ENCODE measurements at regions not wholly inside any gene's neighbourhood (a gene's known extent, or its start where the extent isn't known, plus 50 kb on each side); places are given as distances from the start of the nearest gene placed in this dataset.
A peak's percentile ranks its signal among the peaks of the same experiment; 100 is the strongest.
"Not testable (repeated sequence)": the region's sequence is repeated elsewhere in the genome, so short reads cannot be mapped to it uniquely, and the experiment has no call there.

DNA sequence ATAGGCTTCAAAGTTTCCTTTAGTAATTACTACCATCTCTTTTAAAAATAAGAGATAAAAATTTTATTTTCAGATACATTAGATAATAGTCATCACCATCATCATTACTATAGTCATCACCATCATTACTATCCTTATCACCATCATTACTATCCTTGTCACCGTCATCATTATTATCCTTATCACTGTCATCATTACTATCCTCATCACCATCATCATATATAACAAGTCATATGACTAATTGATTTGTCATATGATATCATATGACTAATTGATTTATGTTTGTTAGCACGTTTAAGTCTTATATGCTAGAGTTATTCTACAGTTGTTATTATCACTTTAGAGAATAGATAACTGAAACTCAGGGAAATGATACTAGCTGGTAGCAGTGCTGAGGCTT is 382.1 kb upstream of the CDH18 start:
- no peak for DNase-seq (ENCODE audit: low read depth)
- no peak overlapping the region for H3K4me3 ChIP-seq (ENCODE audit: low read depth, low read length)

- DNase-seq (ENCODE audit: low read depth) = no peak
- no peak overlapping the region for H3K4me3 ChIP-seq (ENCODE audit: low read depth, low read length)
These were observed 381.5 kb upstream of the CDH18 start for GRCh38 chr5:20369518-20369885.

- H3K4me3 ChIP-seq (ENCODE audit: low read depth, low read length) = no peak overlapping the region
- no peak for DNase-seq (ENCODE audit: low read depth)
These were observed 380.8 kb upstream of the CDH18 start for GRCh38 chr5:20368571-20369517.

GRCh38 chr5:20367178-20367577 is 379.2 kb upstream of the CDH18 start:
- no peak overlapping the region for H3K4me3 ChIP-seq (ENCODE audit: low read depth, low read length)
- no peak for DNase-seq (ENCODE audit: low read depth)

- no peak overlapping the region for H3K4me3 ChIP-seq (ENCODE audit: low read depth, low read length)
- DNase-seq (ENCODE audit: low read depth) = no peak
These were observed 372.3 kb upstream of the CDH18 start for GRCh38 chr5:20360263-20360662.

DNA sequence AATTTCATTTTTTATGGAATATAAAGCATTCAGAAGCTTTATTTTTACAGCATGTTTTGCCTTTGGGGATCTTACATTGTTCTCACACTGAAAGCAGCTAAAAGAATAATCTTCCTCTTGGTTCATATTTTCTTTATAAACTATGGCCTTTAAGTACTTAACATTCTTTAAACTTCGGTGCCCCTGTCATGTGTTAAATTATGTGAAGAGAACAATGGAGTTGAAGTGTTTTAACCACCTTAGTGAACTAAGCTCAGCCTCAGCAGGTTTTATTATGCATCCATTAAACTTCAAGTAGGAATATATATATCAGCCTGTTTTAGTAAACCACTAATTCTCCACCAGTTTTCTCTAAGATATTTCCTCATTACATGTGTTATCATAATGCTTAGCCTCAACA is 371.4 kb upstream of the CDH18 start:
- no peak for DNase-seq (ENCODE audit: low read depth)

GRCh38 chr5:20353499-20353898 is 365.5 kb upstream of the CDH18 start:
- no peak for DNase-seq (ENCODE audit: low read depth)
- no peak overlapping the region for H3K4me3 ChIP-seq (ENCODE audit: low read depth, low read length)

More for the DNA sequence above, 371.4 kb upstream of the CDH18 start:
- H3K4me3 ChIP-seq (ENCODE audit: low read depth, low read length) = no peak overlapping the region

- no peak overlapping the region for H3K4me3 ChIP-seq (ENCODE audit: low read depth, low read length)
- DNase-seq (ENCODE audit: low read depth) = no peak
These were observed 363.8 kb upstream of the CDH18 start for GRCh38 chr5:20351849-20352248.

DNA sequence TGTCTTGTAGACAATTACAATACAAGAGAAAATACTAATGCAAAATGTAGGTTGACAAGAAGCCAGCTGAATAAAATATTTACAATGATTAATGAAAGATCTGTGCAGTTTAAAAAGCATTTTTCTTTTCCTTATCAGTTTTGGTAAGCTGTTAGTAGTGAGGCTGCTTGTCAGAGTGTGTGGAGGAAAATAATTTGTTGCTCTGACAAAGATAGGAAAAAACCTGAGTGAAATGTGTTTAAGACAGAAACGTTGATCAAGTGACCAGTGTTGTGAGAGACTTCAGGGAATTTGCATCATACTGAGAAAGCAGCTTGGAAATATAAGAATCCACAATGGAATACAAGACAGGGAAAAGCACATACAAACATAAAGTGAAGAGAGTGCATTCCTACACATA is 360.3 kb upstream of the CDH18 start:
- DNase-seq (ENCODE audit: low read depth) = no peak
- H3K4me3 ChIP-seq (ENCODE audit: low read depth, low read length) = no peak overlapping the region

DNA sequence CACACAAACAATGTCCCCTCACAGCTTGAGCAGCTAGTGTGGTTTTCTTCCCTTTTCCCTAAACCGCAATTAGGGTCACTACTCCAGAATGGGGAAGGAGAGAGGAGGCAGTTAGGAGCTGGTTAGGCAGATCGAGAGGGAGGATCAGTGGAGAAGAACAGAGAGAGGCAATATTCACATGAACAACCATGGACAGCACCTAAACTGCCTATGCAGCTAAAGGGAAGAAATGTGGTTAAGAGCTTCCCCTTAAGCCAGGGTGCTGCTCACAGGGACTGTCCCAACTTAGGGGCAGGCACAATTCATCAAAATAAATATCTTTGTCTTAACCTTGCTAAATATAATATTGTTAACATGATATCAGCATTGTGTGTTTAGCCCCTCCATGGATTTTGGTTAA is 359.3 kb upstream of the CDH18 start:
- no peak for DNase-seq (ENCODE audit: low read depth)

DNA sequence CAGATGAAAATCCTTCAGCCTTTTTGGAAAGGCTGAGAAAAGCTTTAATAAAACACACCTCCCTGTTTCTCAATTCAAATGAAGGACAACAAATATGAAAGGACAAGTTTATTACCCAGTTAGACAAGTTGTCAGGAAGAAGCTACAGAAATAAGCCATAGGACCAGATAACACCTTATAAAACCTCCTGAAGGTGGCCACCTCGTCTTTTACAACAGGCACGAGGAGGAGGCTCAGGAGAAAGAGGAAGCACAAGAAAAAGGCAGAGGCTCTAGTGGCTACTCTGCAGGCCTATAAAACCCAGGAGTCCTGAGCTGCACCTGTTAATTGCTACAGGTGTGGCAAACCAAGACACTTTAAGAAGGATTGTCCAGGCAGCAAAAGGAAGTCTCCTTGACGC is 352.1 kb upstream of the CDH18 start:
- DNase-seq (ENCODE audit: low read depth) = no peak
- H3K4me3 ChIP-seq (ENCODE audit: low read depth, low read length) = no peak overlapping the region

More for the DNA sequence above, 359.3 kb upstream of the CDH18 start:
- no peak overlapping the region for H3K4me3 ChIP-seq (ENCODE audit: low read depth, low read length)

DNA sequence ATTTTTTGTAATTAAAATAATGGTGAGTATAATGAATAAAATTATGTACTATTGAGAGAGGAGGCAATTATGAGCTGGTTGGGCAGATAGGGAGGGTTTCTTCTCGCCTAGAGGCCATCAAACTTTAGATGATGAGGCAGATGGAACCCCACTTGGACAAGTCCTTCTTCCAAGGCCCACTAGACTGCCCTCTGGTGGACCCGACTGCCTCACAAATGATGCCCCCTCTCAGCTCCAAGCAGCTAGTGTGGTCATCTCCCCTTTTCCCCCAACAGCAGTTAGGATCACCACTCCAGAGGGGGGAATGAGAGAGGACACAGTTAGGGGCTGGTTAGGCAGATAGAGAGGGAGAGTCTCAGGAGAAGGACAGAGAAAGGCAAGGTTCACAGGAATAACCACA is 348.0 kb upstream of the CDH18 start:
- DNase-seq (ENCODE audit: low read depth) = no peak
- H3K4me3 ChIP-seq (ENCODE audit: low read depth, low read length) = no peak overlapping the region

DNA sequence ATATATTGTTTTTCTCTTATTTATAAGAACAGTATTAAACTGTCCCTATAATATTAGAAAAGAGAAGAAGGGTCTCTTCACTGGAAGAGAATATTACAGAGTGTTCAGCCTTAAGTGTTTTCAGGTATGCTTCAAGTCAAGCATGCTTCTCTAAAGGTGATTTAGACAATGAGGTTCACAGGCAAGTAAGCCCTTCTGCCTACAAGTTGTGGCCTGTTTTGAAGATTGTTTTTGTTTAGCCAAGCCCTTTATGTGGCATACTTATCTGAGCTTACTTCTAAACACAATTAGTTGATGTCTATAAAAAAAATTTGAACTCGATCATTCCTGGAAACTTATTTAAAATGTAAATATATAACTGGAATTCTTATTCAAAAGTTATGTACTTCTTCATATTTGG is 343.8 kb upstream of the CDH18 start:
- no peak for DNase-seq (ENCODE audit: low read depth)
- H3K4me3 ChIP-seq (ENCODE audit: low read depth, low read length) = no peak overlapping the region

GRCh38 chr5:20323323-20323722 is 335.3 kb upstream of the CDH18 start:
- no peak overlapping the region for H3K4me3 ChIP-seq (ENCODE audit: low read depth, low read length)
- DNase-seq (ENCODE audit: low read depth) = no peak

- H3K4me3 ChIP-seq (ENCODE audit: low read depth, low read length) = no peak overlapping the region
- DNase-seq (ENCODE audit: low read depth) = no peak
These were observed 319.4 kb upstream of the CDH18 start for GRCh38 chr5:20307391-20307790.

DNA sequence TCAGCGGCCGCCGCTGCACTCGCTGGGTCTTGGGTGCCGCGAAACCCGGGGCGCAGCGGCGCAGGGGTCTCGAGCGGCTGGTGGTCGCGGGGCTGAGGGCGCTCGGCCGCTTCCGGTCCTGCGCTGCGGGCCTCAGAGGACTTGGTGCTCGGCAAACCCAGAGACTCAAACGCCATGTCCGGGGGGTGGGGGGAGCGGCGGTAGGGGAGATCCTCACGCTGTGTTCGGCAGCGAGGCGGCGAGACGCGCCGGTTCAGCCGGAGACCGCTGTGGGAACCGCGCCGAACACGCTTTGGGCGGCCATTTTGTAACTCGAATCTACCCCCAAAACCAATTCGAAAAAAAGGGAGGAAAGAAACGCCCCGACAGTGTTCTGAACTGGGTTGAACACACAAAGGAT is 317.5 kb upstream of the CDH18 start:
- H3K4me3 ChIP-seq (ENCODE audit: low read depth, low read length) = no peak overlapping the region
- DNase-seq (ENCODE audit: low read depth) = no peak

DNA sequence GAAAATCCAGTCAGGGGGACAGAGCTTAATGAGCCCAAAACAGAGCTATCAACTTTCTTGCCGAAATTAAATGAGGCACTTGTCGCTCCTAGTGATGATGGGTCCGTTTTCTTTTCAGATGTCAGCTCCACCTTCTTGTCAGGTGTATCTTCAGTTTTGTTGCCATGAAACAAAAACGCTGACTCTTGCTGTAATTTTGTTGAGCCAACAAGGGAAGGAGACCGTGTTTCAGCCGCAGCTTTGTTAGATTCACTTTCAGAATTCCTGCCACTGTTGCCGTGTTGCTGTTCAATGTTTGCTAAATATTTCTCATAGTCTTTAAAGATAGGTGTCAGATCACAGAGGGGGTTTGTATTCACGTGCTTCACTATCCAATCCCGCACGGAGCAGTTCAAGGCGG is 316.6 kb upstream of the CDH18 start:
- not testable (repeated sequence) for DNase-seq (ENCODE audit: low read depth); H3K4me3 ChIP-seq (ENCODE audit: low read depth, low read length)

- no peak overlapping the region for H3K4me3 ChIP-seq (ENCODE audit: low read depth, low read length)
- DNase-seq (ENCODE audit: low read depth) = peak; percentile 31
These were observed 312.1 kb upstream of the CDH18 start for GRCh38 chr5:20300110-20300509.

- no peak overlapping the region for H3K4me3 ChIP-seq (ENCODE audit: low read depth, low read length)
- DNase-seq (ENCODE audit: low read depth) = no peak
These were observed 306.7 kb upstream of the CDH18 start for GRCh38 chr5:20294696-20295095.

DNA sequence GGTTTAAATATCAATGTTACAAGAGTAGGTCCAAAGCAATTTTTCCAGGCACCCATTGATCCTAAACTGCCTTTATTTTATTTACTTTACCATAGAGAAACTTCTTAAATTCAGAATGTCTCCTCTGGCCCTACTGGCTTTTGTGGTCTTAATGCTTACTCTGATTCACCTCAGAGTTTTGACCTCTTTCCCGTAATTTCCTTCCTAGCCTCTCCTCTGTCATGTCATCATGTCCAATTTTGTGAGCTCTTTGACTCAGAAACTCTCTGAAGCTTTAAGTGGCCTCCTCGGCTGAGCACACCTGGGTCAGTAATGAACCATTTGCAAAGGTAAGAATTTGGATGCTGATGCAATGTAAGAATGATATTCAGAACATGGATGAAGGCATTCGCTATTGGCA is 303.8 kb upstream of the CDH18 start:
- DNase-seq (ENCODE audit: low read depth) = no peak
- H3K4me3 ChIP-seq (ENCODE audit: low read depth, low read length) = no peak overlapping the region

GRCh38 chr5:20287640-20288039 is 299.6 kb upstream of the CDH18 start:
- DNase-seq (ENCODE audit: low read depth) = no peak

More at GRCh38 chr5:20287640-20288039, 299.6 kb upstream of the CDH18 start:
- no peak overlapping the region for H3K4me3 ChIP-seq (ENCODE audit: low read depth, low read length)

All from skeletal muscle cell (primary cell).